ENCODE measurements at regions not wholly inside any gene's neighbourhood (a gene's known extent, or its start where the extent isn't known, plus 50 kb on each side); places are given as distances from the start of the nearest gene placed in this dataset.

DNA sequence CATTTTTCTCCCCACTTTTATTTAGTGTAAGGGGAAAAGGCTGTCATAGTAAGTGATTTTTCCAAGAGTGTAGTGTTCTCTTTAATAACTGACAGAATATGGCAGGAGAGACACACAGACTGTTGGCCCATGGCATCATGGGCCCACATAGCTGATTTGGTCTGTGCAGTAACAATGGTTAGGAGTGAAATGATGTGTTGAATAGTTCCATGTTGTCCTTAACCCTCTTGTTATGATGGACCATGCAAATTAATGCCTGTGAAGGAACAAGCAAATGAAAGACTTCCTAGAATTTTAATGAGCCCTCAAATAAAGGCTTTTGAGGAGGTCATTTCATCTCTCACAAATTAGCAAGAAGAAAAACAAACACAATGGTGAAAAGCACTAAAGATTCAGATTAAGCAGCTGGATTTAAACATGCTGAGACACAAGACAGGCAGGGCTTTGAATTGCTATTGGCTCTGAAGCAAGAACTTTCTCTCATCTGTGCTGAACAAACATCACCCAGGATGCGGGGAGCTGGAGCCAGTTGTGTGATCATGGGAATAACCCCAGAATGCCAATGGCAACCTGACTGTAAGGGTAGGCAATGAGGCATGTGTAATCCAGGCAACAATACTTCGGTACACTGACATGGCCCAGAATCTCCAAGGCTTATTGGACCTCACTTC is 136.7 kb upstream of the VEPH1 start:
- ChIA-PET POLR2A (no interaction called here), CTCF (no interaction called here)
- H3K36me3 Mint-ChIP-seq (ENCODE audit: low read depth) = no peaks in the 10 kb centered on the region
- H3K27ac Mint-ChIP-seq = no peak overlapping the region
- DNase-seq = no peak
- peaks cover 5% of the 10 kb centered on the region for H3K27me3 Mint-ChIP-seq
- H3K4me1 Mint-ChIP-seq = no peaks in the 10 kb centered on the region
- H3K4me3 Mint-ChIP-seq = no peak overlapping the region
- peaks cover 5% of the 10 kb centered on the region for H3K9me3 Mint-ChIP-seq

DNA sequence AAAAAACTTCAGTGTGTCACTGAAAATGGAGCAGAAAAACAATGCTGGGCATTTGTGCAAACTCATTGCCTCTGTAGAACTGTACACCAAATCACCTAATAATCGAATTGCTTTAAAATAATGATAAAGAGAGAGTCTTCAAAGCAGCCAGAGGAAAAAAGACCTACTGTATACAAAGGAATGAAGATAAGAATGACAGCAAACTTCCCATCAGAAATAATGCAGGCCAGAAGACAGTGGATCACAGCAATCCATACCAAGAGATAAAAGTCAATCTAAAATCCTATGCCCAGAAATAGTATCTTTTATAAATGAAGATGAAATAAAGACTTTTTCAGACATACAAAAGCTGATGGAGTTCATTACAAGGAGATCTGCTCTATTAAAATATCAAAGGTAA is 134.7 kb upstream of the VEPH1 start:
- H3K36me3 Mint-ChIP-seq (ENCODE audit: low read depth) = no peaks in the 10 kb centered on the region
- ChIA-PET CTCF (no interaction called here), POLR2A (no interaction called here)
- peaks cover 8% of the 10 kb centered on the region for H3K27me3 Mint-ChIP-seq
- no peak for DNase-seq
- H3K4me1 Mint-ChIP-seq = no peaks in the 10 kb centered on the region
- no peak overlapping the region for H3K27ac Mint-ChIP-seq
- peaks cover 5% of the 10 kb centered on the region for H3K9me3 Mint-ChIP-seq
- H3K4me3 Mint-ChIP-seq = no peak overlapping the region

DNA sequence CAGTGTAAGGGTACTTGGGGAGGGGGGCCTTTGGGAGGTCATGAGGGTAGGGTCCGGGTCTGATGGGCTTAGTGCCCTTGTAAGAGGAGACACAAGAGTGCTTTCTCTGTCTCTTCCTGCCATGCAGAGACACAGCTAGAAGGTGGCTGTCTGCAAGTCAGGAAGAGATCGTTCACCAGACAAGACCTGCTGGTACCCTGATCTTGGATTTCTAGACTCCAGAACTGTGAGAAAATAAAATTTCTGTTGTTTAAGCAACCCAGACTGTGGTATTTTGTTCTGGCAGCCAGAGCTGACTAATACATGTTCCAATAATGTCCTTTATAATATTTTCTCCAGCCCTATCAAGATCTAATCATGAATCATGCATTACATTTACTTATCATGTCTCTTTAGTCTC is 130.0 kb upstream of the VEPH1 start:
- Mint-ChIP-seq H3K27ac (no peak overlapping the region), H3K4me1 (no peaks in the 10 kb centered on the region), H3K27me3 (peaks cover 13% of the 10 kb centered on the region), H3K4me3 (no peak overlapping the region), H3K9me3 (peaks cover 5% of the 10 kb centered on the region), H3K36me3 (ENCODE audit: low read depth) (no peaks in the 10 kb centered on the region)
- DNase-seq = no peak
- ChIA-PET CTCF (no interaction called here), POLR2A (no interaction called here)

DNA sequence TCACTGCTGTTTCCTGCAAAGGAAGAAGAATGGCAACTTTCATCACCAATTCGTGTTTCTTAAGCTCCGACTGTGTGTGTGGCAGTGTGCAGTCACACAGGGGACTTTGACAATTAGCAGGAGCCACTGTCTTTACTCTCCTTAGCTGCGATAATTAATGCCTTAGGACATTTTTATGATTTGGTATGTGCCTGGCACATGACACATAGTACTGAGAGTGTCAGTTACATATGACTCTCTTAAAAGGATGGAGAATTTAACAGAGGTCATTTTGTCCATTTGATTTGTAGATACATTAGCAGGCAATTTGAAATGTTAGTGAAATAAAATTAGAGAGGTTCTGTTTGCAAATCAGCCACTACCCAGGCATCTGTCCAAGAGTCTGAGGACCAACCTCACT is 128.9 kb upstream of the VEPH1 start:
- CTCF ChIA-PET = no interaction called here
- Mint-ChIP-seq H3K27me3 (peaks cover 10% of the 10 kb centered on the region), H3K9me3 (no peaks in the 10 kb centered on the region), H3K4me1 (no peaks in the 10 kb centered on the region), H3K4me3 (no peak overlapping the region), H3K27ac (no peak overlapping the region), H3K36me3 (ENCODE audit: low read depth) (no peaks in the 10 kb centered on the region)
- no peak for DNase-seq
- POLR2A ChIA-PET = no interaction called here

DNA sequence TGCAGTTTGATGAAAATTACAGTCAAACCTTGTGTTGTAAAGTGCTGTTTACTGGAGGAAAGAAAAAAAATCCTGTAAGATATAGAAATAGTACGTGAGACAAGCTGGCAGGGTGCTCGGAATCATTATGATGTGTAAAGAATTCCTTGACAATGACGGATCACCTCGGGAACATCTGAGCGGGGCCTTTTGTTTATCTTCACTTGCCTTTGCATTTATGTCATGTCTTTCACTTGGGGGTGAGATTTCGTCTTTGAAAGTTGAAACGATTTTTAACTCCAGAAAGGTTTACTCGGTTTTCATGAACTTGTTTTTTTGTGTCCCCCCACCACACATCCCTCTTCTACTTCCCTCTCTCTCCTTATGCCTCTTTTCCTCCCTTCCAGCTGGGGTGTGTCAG is 128.3 kb upstream of the VEPH1 start:
- POLR2A ChIA-PET = interaction anchor here (0.6 kb wide), 1 partner anchor 247 kb away, joined by 4 read pairs; no protein-coding TSS in a partner anchor
- H3K36me3 Mint-ChIP-seq (ENCODE audit: low read depth) = no peaks in the 10 kb centered on the region
- no peak overlapping the region for H3K27ac Mint-ChIP-seq
- H3K27me3 Mint-ChIP-seq = peaks cover 8% of the 10 kb centered on the region
- no peak for DNase-seq
- no peaks in the 10 kb centered on the region for H3K9me3 Mint-ChIP-seq
- H3K4me1 Mint-ChIP-seq = no peaks in the 10 kb centered on the region
- CTCF ChIA-PET = no interaction called here
- H3K4me3 Mint-ChIP-seq = no peak overlapping the region

DNA sequence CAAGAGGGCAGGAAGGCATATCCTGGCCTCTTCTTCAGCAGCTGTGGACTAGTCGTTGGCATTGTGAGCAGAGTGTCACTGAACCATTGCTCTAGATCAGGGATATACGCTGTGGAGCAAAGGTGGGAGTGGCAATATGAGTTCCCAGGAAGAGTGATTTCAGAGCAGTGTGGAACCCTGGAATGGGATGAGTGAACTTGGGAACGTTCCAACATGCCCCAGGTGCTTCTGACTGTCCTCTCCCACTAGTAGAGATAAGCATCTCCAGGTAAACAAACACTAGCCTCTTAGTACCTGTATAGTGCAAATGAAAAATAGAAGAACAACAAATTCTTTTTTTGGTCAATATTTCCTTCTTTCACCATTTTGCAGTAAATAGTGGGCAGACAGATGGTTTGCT is 123.6 kb upstream of the VEPH1 start:
- Mint-ChIP-seq H3K27ac (no peak overlapping the region), H3K4me1 (no peaks in the 10 kb centered on the region), H3K36me3 (ENCODE audit: low read depth) (no peaks in the 10 kb centered on the region), H3K9me3 (no peaks in the 10 kb centered on the region), H3K27me3 (peaks cover 12% of the 10 kb centered on the region), H3K4me3 (no peak overlapping the region)
- DNase-seq = no peak
- ChIA-PET CTCF (no interaction called here), POLR2A (no interaction called here)

DNA sequence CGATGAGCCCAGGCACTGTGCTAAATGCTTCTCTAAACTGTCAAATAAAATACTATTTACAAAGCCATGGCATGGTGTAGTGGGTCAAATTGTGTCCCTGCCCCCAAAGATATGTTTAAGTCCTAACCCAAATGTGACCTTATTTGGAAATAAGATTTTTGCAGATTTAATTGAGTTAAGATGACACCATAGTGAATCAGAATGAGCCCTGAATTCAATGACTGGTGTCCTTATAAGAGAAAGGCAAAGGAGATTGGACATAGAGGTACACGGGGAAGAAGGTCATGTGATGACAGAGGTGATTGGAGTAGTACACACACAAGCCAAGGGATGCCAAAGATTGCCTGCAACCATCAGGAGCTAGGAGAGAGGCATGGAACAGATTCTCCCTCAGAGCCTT is 121.6 kb upstream of the VEPH1 start:
- no peak overlapping the region for H3K27ac Mint-ChIP-seq
- no peaks in the 10 kb centered on the region for H3K36me3 Mint-ChIP-seq (ENCODE audit: low read depth)
- ChIA-PET CTCF (interaction anchor here (1.2 kb wide), 1 partner anchor 52 kb away, joined by 3 read pairs; no protein-coding TSS in a partner anchor), POLR2A (no interaction called here)
- H3K4me1 Mint-ChIP-seq = no peaks in the 10 kb centered on the region
- no peak overlapping the region for H3K4me3 Mint-ChIP-seq
- DNase-seq = no peak
- peaks cover 11% of the 10 kb centered on the region for H3K27me3 Mint-ChIP-seq
- H3K9me3 Mint-ChIP-seq = no peaks in the 10 kb centered on the region

DNA sequence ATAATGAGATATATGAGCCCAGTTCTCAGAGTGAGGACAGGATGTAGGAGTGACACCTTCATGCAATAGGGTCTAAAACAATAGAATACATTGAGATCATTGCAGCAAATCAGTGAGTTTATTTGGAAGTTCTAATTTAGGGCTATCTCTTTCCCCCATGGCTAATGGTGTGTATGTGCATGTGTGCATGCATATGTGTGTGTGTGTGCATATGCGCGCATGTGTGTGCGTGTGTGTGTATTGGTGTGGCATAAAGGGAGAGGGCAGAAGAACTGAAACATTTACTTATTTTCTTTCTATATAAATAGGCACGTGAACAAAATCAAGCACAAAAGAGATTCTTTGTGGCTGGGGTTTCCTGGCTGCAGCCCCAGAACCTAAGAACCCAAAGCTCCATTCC is 115.7 kb upstream of the VEPH1 start:
- no peak for DNase-seq
- POLR2A ChIA-PET = interaction anchor here (0.6 kb wide), 1 partner anchor 29 kb away, joined by 3 read pairs; no protein-coding TSS in a partner anchor
- no peak overlapping the region for H3K4me3 Mint-ChIP-seq
- H3K27me3 Mint-ChIP-seq = peaks cover 11% of the 10 kb centered on the region
- peaks cover 2% of the 10 kb centered on the region for H3K4me1 Mint-ChIP-seq
- H3K9me3 Mint-ChIP-seq = no peaks in the 10 kb centered on the region
- CTCF ChIA-PET = no interaction called here
- no peak overlapping the region for H3K27ac Mint-ChIP-seq
- H3K36me3 Mint-ChIP-seq (ENCODE audit: low read depth) = no peaks in the 10 kb centered on the region

DNA sequence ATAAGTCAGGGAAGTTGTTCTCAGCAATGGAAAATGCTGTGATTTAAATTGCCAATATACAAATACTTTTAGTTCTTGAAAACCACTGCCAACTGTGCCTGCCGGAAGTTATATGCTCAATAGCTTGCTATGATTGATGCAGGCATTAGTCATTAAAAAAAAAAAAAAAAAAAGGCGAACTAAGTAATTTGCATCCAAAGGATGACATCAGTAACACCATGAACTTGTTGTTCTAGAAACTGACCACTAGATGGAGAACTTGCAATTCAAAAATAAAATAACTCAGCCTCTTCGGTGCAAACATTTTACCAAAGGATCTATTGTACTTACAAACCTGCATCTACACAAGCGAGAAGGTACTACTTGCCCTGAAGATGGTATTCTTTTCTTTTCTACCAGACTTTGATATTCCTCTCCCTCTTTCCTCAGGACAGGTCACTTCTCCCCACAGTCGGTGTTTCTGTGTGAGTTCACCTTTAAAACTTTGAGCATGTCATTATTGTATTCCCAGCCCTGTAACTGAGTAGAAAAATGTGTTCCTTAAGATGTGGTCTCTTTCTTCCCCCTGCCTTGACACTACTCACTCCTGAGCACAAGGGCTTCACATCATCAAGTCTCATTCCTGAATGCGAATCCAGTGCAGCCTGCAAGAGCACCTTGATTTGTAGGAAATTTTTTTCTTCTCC is 115.0 kb upstream of the VEPH1 start:
- POLR2A ChIA-PET = no interaction called here
- CTCF ChIA-PET = interaction anchor here (1.5 kb wide), 1 partner anchor 12 kb away, joined by 4 read pairs; no protein-coding TSS in a partner anchor
- Mint-ChIP-seq H3K27me3 (peaks cover 9% of the 10 kb centered on the region), H3K4me1 (peaks cover 2% of the 10 kb centered on the region), H3K9me3 (no peaks in the 10 kb centered on the region), H3K27ac (no peak overlapping the region), H3K4me3 (no peak overlapping the region), H3K36me3 (ENCODE audit: low read depth) (no peaks in the 10 kb centered on the region)
- DNase-seq = no peak

DNA sequence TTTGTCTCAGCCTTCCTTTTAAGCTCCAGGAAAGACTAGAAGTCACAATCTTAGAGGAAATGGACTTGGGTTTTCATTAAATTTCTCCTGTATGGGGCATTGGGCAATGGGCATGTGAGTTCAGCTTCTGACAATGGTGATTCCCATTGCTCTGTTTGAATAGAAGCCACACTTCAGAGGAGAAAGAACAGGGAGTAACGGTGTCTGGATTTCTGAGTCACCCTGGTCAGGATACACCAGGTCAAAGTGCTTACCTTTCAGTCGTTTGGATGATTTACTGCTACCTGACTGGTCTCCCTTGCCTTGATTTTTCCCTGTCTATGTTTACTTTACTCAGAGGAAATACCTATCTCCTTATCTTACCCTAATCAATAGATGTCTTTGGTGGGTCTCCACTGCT is 111.7 kb upstream of the VEPH1 start:
- POLR2A ChIA-PET = no interaction called here
- H3K27me3 Mint-ChIP-seq = peaks cover 6% of the 10 kb centered on the region
- H3K27ac Mint-ChIP-seq = no peak overlapping the region
- no peak overlapping the region for H3K4me3 Mint-ChIP-seq
- H3K9me3 Mint-ChIP-seq = no peaks in the 10 kb centered on the region
- CTCF ChIA-PET = no interaction called here
- no peak for DNase-seq
- H3K36me3 Mint-ChIP-seq (ENCODE audit: low read depth) = no peaks in the 10 kb centered on the region
- peaks cover 2% of the 10 kb centered on the region for H3K4me1 Mint-ChIP-seq

DNA sequence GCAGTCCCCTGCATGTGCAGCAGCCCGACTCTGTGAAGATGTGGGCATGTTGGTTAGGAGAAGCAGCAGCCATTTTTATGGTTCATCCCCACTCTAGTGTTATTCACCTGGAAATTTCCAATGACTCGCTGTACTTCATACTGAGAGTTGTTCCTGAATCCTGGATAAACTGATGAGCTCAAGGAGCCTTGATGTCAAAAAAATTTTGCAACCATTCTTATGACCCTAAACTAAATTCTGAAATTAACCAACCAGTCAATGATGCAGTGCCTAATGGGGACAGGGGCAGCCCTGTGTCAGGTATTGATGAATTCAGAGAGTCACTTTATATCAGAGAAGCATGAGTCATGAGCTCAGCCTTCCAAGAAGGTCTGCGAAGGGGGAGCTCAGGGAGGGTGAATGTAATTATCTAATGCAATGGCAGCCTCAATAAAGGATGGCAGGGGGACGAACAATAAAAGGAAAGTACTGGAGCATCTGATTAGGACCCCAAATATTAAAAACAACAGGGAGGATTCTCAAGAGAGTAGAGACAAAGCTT is 108.4 kb upstream of the VEPH1 start:
- Mint-ChIP-seq H3K4me3 (no peak overlapping the region), H3K36me3 (ENCODE audit: low read depth) (no peaks in the 10 kb centered on the region), H3K4me1 (peaks cover 1% of the 10 kb centered on the region), H3K27ac (no peak overlapping the region), H3K9me3 (no peaks in the 10 kb centered on the region), H3K27me3 (no peaks in the 10 kb centered on the region)
- POLR2A ChIA-PET = no interaction called here
- CTCF ChIA-PET = interaction anchor here (0.7 kb wide), 1 partner anchor 98 kb away, joined by 3 read pairs; no protein-coding TSS in a partner anchor
- no peak for DNase-seq

DNA sequence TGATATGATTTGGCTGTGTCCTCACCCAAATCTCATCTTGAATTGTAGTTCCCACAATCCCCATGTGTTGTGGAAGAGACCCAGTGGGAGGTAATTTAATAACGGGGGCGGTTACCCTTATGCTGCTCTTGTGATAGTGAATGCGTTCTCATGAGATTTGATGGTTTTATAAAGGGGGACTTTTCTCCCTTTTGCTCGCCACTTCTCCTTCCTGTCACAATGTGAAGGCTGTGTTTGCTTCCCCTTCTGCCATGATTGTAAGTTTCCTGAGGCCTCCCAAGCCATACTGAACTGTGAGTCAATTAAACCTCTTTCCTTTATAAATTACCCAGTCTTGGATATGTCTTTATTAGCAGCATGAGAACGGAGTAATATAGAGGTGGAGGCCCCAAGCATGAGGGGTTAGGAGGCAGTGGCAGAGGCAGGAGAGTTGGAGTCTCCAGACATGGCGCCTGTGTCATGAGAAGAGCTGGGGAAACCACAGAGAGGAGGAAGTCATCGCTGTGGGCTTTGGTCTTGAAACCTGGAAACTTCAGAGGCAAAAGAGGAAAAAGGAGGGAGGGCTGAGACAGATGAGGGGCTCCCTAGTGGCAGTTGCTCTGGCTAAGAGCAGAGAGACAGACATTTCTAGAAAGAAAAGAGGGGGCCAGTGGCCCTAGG is 107.8 kb upstream of the VEPH1 start:
- DNase-seq = no peak
- ChIA-PET POLR2A (interaction anchor here (0.5 kb wide), 1 partner anchor 669 kb away, joined by 3 read pairs; no protein-coding TSS in a partner anchor), CTCF (no interaction called here)
- H3K27me3 Mint-ChIP-seq = no peaks in the 10 kb centered on the region
- no peaks in the 10 kb centered on the region for H3K36me3 Mint-ChIP-seq (ENCODE audit: low read depth)
- H3K27ac Mint-ChIP-seq = no peak overlapping the region
- peaks cover 1% of the 10 kb centered on the region for H3K4me1 Mint-ChIP-seq
- H3K9me3 Mint-ChIP-seq = no peaks in the 10 kb centered on the region
- no peak overlapping the region for H3K4me3 Mint-ChIP-seq

DNA sequence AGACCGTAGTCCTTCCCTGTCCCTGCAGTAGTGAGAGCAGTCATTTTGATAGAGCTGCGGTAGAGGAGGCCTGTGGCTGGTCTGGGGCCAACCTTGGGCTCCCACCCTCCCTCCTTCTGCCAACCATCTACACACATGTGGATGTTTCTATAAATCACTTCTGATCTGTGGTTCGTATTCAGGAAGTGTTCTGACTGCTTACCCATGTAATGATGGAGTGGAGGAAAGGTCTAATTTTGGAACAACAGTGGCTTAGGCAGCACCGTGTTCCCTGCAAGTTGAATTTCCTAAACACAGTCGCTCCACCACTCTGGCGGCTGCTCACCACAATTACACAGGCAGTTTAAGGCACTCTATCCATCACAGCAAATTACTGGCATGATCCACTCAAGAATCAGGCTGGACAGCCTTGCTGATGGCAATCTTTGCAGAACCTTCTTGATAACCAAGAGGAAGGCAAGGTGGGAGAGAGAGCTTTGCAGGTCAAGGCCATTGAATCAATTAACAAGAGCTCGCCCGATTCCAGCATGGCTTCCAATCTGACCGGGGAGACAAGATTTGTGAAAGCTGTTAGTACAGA is 104.7 kb upstream of the VEPH1 start:
- no peaks in the 10 kb centered on the region for H3K9me3 Mint-ChIP-seq
- H3K27ac Mint-ChIP-seq = no peak overlapping the region
- no peak for DNase-seq
- H3K27me3 Mint-ChIP-seq = peaks cover 6% of the 10 kb centered on the region
- H3K36me3 Mint-ChIP-seq (ENCODE audit: low read depth) = no peaks in the 10 kb centered on the region
- H3K4me1 Mint-ChIP-seq = peaks cover 1% of the 10 kb centered on the region
- CTCF ChIA-PET = interaction anchor here (1.1 kb wide), 1 partner anchor 14 kb away, joined by 3 read pairs; no protein-coding TSS in a partner anchor
- no peak overlapping the region for H3K4me3 Mint-ChIP-seq
- POLR2A ChIA-PET = no interaction called here
